CD14-positive monocyte (primary cell): ENCODE measurements at regions not wholly inside any gene's neighbourhood (a gene's known extent, or its start where the extent isn't known, plus 50 kb on each side); places are given as distances from the start of the nearest gene placed in this dataset.

Source experiments
- DNase-seq, 3 donors: peaks; one replicate each; pipeline ENCODE4 v3.0.0-alpha.2; 2011 to 2022
- H2AFZ ChIP-seq: 2 replicates; pipeline ENCODE4 v1.6.0; 2012; ENCODE audit warnings: mild to moderate bottlenecking, low read depth, low read length, inconsistent platforms; ENCODE audit not compliant: insufficient read depth, poor library complexity, severe bottlenecking
- H3K27ac ChIP-seq, 2 donors: 1 replicate in 1 of 2; 2 replicates in 1 of 2; pipeline ENCODE4 v1.5.1; 2012 to 2013; ENCODE audit warnings: low read length in 2 of 2, control low read depth in 1 of 2, inconsistent platforms in 1 of 2, low read depth in 1 of 2, mild to moderate bottlenecking in 1 of 2
- H3K27me3 ChIP-seq, 2 donors: one replicate each; pipeline versions ENCODE4 v1.6.0 to v1.6.1; 2011 to 2013; ENCODE audit warnings: low read length in 2 of 2; ENCODE audit not compliant: control insufficient read depth in 2 of 2, insufficient read depth in 2 of 2
- H3K36me3 ChIP-seq, 2 donors: replicated peaks in 1 of 2; 1 replicate in 1 of 2; 2 replicates in 1 of 2; pipeline versions ENCODE4 v1.5.1 to v1.6.1; 2012 to 2013; ENCODE audit warnings: low read length in 2 of 2, control low read depth in 1 of 2, inconsistent platforms in 1 of 2, mild to moderate bottlenecking in 1 of 2; ENCODE audit not compliant: insufficient read depth in 2 of 2, control insufficient read depth in 1 of 2
- H3K4me1 ChIP-seq, 2 donors: 1 replicate in 1 of 2; 2 replicates in 1 of 2; pipeline versions ENCODE4 v1.5.1 to v1.6.1; 2012 to 2013; ENCODE audit warnings: low read length in 2 of 2, control low read depth in 1 of 2, inconsistent platforms in 1 of 2, mild to moderate bottlenecking in 1 of 2, moderate library complexity in 1 of 2; ENCODE audit not compliant: insufficient read depth in 2 of 2, control insufficient read depth in 1 of 2
- H3K4me2 ChIP-seq: replicated peaks from 2 replicates; pipeline ENCODE3; 2012; ENCODE audit warnings: low read length, moderate library complexity, mild to moderate bottlenecking; ENCODE audit not compliant: poor library complexity, severe bottlenecking; ENCODE audit errors: extremely low read depth
- H3K4me3 ChIP-seq, 3 experiments: fragments of 200-600 bp in 1 of 3; sonication (generic) in 1 of 3; replicated peaks in 1 of 3; 1 replicate in 2 of 3; 2 replicates in 1 of 3; pipeline ENCODE4 v1.5.1; 2011 to 2013; ENCODE audit warnings: low read length in 3 of 3, mild to moderate bottlenecking in 3 of 3, control low read depth in 2 of 3, low read depth in 2 of 3, inconsistent platforms in 1 of 3, moderate library complexity in 1 of 3
- H3K79me2 ChIP-seq: 2 replicates; pipeline ENCODE4 v1.6.0; 2012; ENCODE audit warnings: mild to moderate bottlenecking, control low read depth, inconsistent platforms, low read length, moderate library complexity; ENCODE audit not compliant: insufficient read depth
- H3K9ac ChIP-seq: 2 replicates; pipeline ENCODE4 v1.6.0; 2017; ENCODE audit warnings: low read length, mild to moderate bottlenecking; ENCODE audit not compliant: insufficient read depth, poor library complexity, severe bottlenecking
- H3K9me3 ChIP-seq, 2 donors: replicated peaks in 1 of 2; 1 replicate in 1 of 2; 2 replicates in 1 of 2; pipeline versions ENCODE4 v1.5.1 to v1.6.1; 2012 to 2013; ENCODE audit warnings: low read length in 2 of 2, control low read depth in 1 of 2; ENCODE audit not compliant: control insufficient read depth in 1 of 2, insufficient read depth in 1 of 2
- H4K20me1 ChIP-seq: 2 replicates; pipeline ENCODE4 v1.6.0; 2012; ENCODE audit warnings: mild to moderate bottlenecking, low read length, control low read depth, moderate library complexity; ENCODE audit not compliant: insufficient read depth
- H3K27ac Mint-ChIP-seq, 7 donors: one replicate each; pipeline ENCODE4 v1.8.0; 2020; ENCODE audit warnings: mild to moderate bottlenecking in 7 of 7, mixed read lengths in 7 of 7, moderate library complexity in 6 of 7, inconsistent platforms in 2 of 7
- H3K27me3 Mint-ChIP-seq, 3 donors: one replicate each; pipeline ENCODE4 v1.8.0; 2021 to 2022; ENCODE audit warnings: low read depth in 3 of 3, mild to moderate bottlenecking in 3 of 3, mixed read lengths in 3 of 3, moderate library complexity in 3 of 3, inconsistent platforms in 1 of 3
- H3K36me3 Mint-ChIP-seq, 2 donors: one replicate each; pipeline ENCODE4 v1.8.0; 2020; ENCODE audit warnings: mixed read lengths in 2 of 2, inconsistent platforms in 1 of 2, mild to moderate bottlenecking in 1 of 2
- H3K4me1 Mint-ChIP-seq: one replicate; pipeline ENCODE4 v1.8.0; 2020; ENCODE audit warnings: mild to moderate bottlenecking, mixed read lengths
- H3K4me3 Mint-ChIP-seq, 2 donors: one replicate each; pipeline ENCODE4 v1.8.0; 2020; ENCODE audit warnings: mild to moderate bottlenecking in 2 of 2, mixed read lengths in 2 of 2, moderate library complexity in 1 of 2
- H3K9me3 Mint-ChIP-seq, 7 donors: one replicate each; pipeline ENCODE4 v1.8.0; 2020 to 2022; ENCODE audit warnings: mixed read lengths in 7 of 7, mild to moderate bottlenecking in 6 of 7, moderate library complexity in 6 of 7, inconsistent platforms in 2 of 7
- WGBS: methylation state at CpG from one replicate; pipeline ENCODE4 v1.1.5; 2013; ENCODE audit warnings: missing lambda C conversion rate; ENCODE audit not compliant: insufficient coverage; 5-methylcytosine and 5-hydroxymethylcytosine counted together
- intact Hi-C, 2 donors: fragments of 100-400 bp; cut with micrococcal nuclease; formaldehyde crosslinking; loops; one replicate each; pipeline versions ENCODE4 v1.15.0 to v1.15.1; 2023
- TF ChIP-seq, protein P1 (sequence below): fragments of 200-600 bp; IDR thresholded peaks from one replicate; pipeline ENCODE4 v1.8.0; 2022; ENCODE audit warnings: antibody characterized with exemption, mild to moderate bottlenecking

DNA sequence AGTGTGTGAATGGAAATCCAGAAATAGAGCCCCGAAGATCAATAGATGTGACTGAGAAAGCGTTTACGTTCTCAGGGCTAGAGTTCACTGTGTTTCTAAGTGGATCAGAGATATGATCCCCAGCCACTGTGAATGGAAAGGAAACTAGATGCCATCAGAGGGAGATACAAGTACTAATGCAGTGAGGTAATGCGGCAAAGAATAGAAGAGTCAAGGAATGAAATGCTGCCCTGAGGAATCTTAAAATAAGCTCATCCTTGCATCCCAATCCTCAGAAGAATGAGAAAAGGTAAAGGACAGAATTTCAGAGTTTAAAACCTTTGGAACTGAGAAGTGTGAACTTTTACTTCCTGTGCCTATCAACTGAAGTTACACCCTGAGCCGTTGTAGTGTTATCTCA is 165.5 kb upstream of the ESRRG start:
- no peak overlapping the region for H3K4me3 Mint-ChIP-seq

DNA sequence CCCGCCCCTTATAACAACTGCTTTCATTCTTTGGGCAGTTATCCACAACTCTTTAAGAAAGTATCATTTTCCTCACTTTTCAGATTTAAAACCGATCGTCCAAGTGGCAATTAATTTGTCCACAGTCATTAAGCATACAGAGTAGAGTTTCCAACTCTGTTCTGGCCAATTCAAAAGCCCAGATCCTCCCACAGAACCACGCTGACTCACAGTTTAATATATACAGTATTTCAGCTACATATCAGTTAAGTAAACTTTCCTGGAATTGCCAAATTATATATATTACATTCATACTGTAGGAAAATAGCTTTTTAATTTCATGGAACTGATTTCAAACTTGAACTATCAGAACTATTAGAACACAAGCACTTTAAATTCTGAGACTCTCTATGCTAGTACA is 163.8 kb upstream of the ESRRG start:
- Histone ChIP-seq H3K9me3 (no peaks in the 10 kb centered on the region), H3K4me1 (no peaks in the 10 kb centered on the region), H3K27ac (no peak overlapping the region), H3K9ac (no peak overlapping the region), H3K4me3 (no peak overlapping the region), H3K4me2 (no peak overlapping the region), H4K20me1 (no peaks in the 10 kb centered on the region), H3K36me3 (no peaks in the 10 kb centered on the region), H3K79me2 (no peaks in the 10 kb centered on the region), H3K27me3 (no peaks in the 10 kb centered on the region), H2AFZ (no peak overlapping the region)
- no peaks in the 10 kb centered on the region for H3K4me1 Mint-ChIP-seq
- TF ChIP-seq, protein P1, sequence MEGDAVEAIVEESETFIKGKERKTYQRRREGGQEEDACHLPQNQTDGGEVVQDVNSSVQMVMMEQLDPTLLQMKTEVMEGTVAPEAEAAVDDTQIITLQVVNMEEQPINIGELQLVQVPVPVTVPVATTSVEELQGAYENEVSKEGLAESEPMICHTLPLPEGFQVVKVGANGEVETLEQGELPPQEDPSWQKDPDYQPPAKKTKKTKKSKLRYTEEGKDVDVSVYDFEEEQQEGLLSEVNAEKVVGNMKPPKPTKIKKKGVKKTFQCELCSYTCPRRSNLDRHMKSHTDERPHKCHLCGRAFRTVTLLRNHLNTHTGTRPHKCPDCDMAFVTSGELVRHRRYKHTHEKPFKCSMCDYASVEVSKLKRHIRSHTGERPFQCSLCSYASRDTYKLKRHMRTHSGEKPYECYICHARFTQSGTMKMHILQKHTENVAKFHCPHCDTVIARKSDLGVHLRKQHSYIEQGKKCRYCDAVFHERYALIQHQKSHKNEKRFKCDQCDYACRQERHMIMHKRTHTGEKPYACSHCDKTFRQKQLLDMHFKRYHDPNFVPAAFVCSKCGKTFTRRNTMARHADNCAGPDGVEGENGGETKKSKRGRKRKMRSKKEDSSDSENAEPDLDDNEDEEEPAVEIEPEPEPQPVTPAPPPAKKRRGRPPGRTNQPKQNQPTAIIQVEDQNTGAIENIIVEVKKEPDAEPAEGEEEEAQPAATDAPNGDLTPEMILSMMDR = no peak
- no peak for DNase-seq
- H3K36me3 Mint-ChIP-seq = no peaks in the 10 kb centered on the region
- no peak overlapping the region for H3K27ac Mint-ChIP-seq
- WGBS = no CpG with 5 or more reads among the region's 4 CpGs
- intact Hi-C loops = no loop called here
- no peak overlapping the region for H3K4me3 Mint-ChIP-seq
- peaks cover 0 to 5% (median 0%) of the 10 kb centered on the region in 7 donors for H3K9me3 Mint-ChIP-seq
- no peaks in the 10 kb centered on the region for H3K27me3 Mint-ChIP-seq

More for the DNA sequence above, 165.5 kb upstream of the ESRRG start:
- no peaks in the 10 kb centered on the region for H4K20me1 ChIP-seq
- no peaks in the 10 kb centered on the region for H3K4me1 ChIP-seq
- H3K4me3 ChIP-seq = no peak overlapping the region
- H3K4me1 Mint-ChIP-seq = no peaks in the 10 kb centered on the region
- H3K79me2 ChIP-seq = no peaks in the 10 kb centered on the region
- H3K27ac ChIP-seq = no peak overlapping the region
- H2AFZ ChIP-seq = no peak overlapping the region
- no peaks in the 10 kb centered on the region for H3K9me3 ChIP-seq
- 92% methylated on average over 4 of the region's 5 CpGs for WGBS
- DNase-seq = no peak
- H3K27me3 ChIP-seq = no peaks in the 10 kb centered on the region
- H3K9ac ChIP-seq = no peak overlapping the region
- TF ChIP-seq, protein P1 = no peak
- intact Hi-C loops = no loop called here
- H3K27ac Mint-ChIP-seq = no peak overlapping the region
- H3K9me3 Mint-ChIP-seq = peaks cover 0 to 5% (median 0%) of the 10 kb centered on the region in 7 donors
- H3K36me3 Mint-ChIP-seq = no peaks in the 10 kb centered on the region
- H3K4me2 ChIP-seq = no peak overlapping the region
- H3K27me3 Mint-ChIP-seq = no peaks in the 10 kb centered on the region
- no peaks in the 10 kb centered on the region for H3K36me3 ChIP-seq
